ENCODE measurements at regions not wholly inside any gene's neighbourhood (a gene's known extent, or its start where the extent isn't known, plus 50 kb on each side); places are given as distances from the start of the nearest gene placed in this dataset.

GRCh38 chr13:34087791-34088190 lies 269.8 kb downstream of the RFC3 start:
- no peak for DNase-seq (ENCODE audit: extremely low read depth in 1 of 2, low read depth in 1 of 2)

- DNase-seq (ENCODE audit: extremely low read depth in 1 of 2, low read depth in 1 of 2) = no peak
These were observed 285.9 kb downstream of the RFC3 start for GRCh38 chr13:34103854-34104253.

- DNase-seq (ENCODE audit: extremely low read depth in 1 of 2, low read depth in 1 of 2) = no peak
These were observed 286.9 kb downstream of the RFC3 start for GRCh38 chr13:34104853-34105252.

GRCh38 chr13:34107806-34108205 lies 289.9 kb downstream of the RFC3 start:
- DNase-seq (ENCODE audit: extremely low read depth in 1 of 2, low read depth in 1 of 2) = no peak

- DNase-seq (ENCODE audit: extremely low read depth in 1 of 2, low read depth in 1 of 2) = no peak
These were observed 290.5 kb downstream of the RFC3 start for GRCh38 chr13:34108410-34108809.

- no peak for DNase-seq (ENCODE audit: extremely low read depth in 1 of 2, low read depth in 1 of 2)
These were observed 296.6 kb downstream of the RFC3 start for GRCh38 chr13:34114581-34114980.

- no peak for DNase-seq (ENCODE audit: extremely low read depth in 1 of 2, low read depth in 1 of 2)
These were observed 298.7 kb downstream of the RFC3 start for GRCh38 chr13:34116651-34117050.

GRCh38 chr13:34124666-34125306 lies 306.8 kb downstream of the RFC3 start:
- no peak for DNase-seq (ENCODE audit: extremely low read depth in 1 of 2, low read depth in 1 of 2)

GRCh38 chr13:34127523-34127922 lies 309.6 kb downstream of the RFC3 start:
- no peak for DNase-seq (ENCODE audit: extremely low read depth in 1 of 2, low read depth in 1 of 2)

GRCh38 chr13:34128661-34129060 lies 310.7 kb downstream of the RFC3 start:
- no peak for DNase-seq (ENCODE audit: extremely low read depth in 1 of 2, low read depth in 1 of 2)

GRCh38 chr13:34129436-34129835 lies 311.5 kb downstream of the RFC3 start:
- DNase-seq (ENCODE audit: extremely low read depth in 1 of 2, low read depth in 1 of 2) = no peak

- DNase-seq (ENCODE audit: extremely low read depth in 1 of 2, low read depth in 1 of 2) = no peak
These were observed 319.3 kb downstream of the RFC3 start for GRCh38 chr13:34137200-34137599.

GRCh38 chr13:34139660-34140227 lies 321.8 kb downstream of the RFC3 start:
- no peak for DNase-seq (ENCODE audit: extremely low read depth in 1 of 2, low read depth in 1 of 2)

GRCh38 chr13:34143637-34144036 lies 325.7 kb downstream of the RFC3 start:
- DNase-seq (ENCODE audit: extremely low read depth in 1 of 2, low read depth in 1 of 2) = no peak

- DNase-seq (ENCODE audit: extremely low read depth in 1 of 2, low read depth in 1 of 2) = no peak
These were observed 326.2 kb downstream of the RFC3 start for GRCh38 chr13:34144142-34144541.

GRCh38 chr13:34145061-34145460 lies 327.1 kb downstream of the RFC3 start:
- DNase-seq (ENCODE audit: extremely low read depth in 1 of 2, low read depth in 1 of 2) = no peak

- no peak for DNase-seq (ENCODE audit: extremely low read depth in 1 of 2, low read depth in 1 of 2)
These were observed 330.4 kb downstream of the RFC3 start for GRCh38 chr13:34148359-34148758.

- DNase-seq (ENCODE audit: extremely low read depth in 1 of 2, low read depth in 1 of 2) = no peak
These were observed 333.9 kb downstream of the RFC3 start for GRCh38 chr13:34151885-34152284.

GRCh38 chr13:34152409-34152808 lies 334.5 kb downstream of the RFC3 start:
- DNase-seq (ENCODE audit: extremely low read depth in 1 of 2, low read depth in 1 of 2) = no peak

- no peak for DNase-seq (ENCODE audit: extremely low read depth in 1 of 2, low read depth in 1 of 2)
These were observed 335.0 kb downstream of the RFC3 start for GRCh38 chr13:34152996-34153395.

GRCh38 chr13:34153428-34154180 lies 335.7 kb downstream of the RFC3 start:
- no peak for DNase-seq (ENCODE audit: extremely low read depth in 1 of 2, low read depth in 1 of 2)

GRCh38 chr13:34155931-34156607 lies 338.1 kb downstream of the RFC3 start:
- no peak for DNase-seq (ENCODE audit: extremely low read depth in 1 of 2, low read depth in 1 of 2)

All from stimulated activated CD8-positive, alpha-beta memory T cell treated with anti-CD3 and anti-CD28 coated beads, Interleukin-7, amount 100 ng/mL, for 48 hours (primary cell).